ENCODE measurements at regions not wholly inside any gene's neighbourhood (a gene's known extent, or its start where the extent isn't known, plus 50 kb on each side); places are given as distances from the start of the nearest gene placed in this dataset.
A peak's percentile ranks its signal among the peaks of the same experiment; 100 is the strongest.

DNA sequence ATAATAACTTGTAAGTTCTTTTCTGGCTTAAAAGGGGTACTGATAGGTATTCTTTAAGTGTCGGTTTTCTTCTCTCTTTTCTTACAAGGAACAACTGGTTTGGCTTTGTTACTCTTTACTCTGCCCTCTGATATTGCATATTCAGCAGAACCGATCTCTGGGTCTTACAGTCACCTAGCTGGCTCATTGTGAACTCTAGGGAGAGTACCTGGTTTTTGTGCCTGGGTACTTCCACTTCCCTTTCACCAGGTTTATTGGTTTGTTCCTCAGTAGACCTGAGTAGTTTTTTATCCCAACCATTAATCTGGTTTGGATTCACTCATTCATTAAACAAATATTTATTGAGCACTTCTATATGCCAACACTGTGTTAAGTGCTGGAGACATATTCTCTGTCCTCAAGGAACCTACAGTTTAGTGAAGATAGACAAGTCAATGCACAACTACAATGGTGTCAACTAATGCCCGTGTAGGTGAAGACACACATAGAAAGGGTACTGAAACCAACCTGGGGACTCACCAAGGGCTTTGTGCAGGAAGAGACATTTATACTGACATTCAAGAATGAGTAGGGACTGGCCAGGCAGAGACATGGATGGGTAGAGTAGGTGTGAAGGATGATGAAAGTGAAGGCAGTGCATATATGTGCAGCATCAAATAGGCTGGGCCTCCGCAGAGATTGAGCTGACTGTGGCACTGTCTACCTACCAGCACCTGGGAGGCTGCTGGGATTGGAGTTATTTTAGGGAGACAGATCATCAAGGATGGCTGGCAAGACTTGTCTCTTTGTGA, 348.8 kb upstream of the C11orf87 start:
- H4K12ac ChIP-seq (ENCODE audit: low read depth, low read length), result no peak overlapping the region
- no peak overlapping the region for H3K4me2 ChIP-seq (ENCODE audit: low read length)
- H2BK120ac ChIP-seq (ENCODE audit: insufficient read depth, low read length, poor library complexity), result no peak overlapping the region
- H2AK5ac ChIP-seq (ENCODE audit: low read length), result no peak overlapping the region
- no peak overlapping the region for H3K4me3 ChIP-seq (ENCODE audit: low read depth, low read length)
- no CpG with 5 or more reads among the region's 4 CpGs for WGBS (ENCODE audit: extremely low coverage, insufficient coverage, insufficient read length)
- H3K14ac ChIP-seq (ENCODE audit: low read length), result no peak overlapping the region
- H3K9me3 ChIP-seq (ENCODE audit: insufficient read depth, low read depth, low read length), result peaks cover 2% of the 10 kb centered on the region
- no peak overlapping the region for H2BK12ac ChIP-seq (ENCODE audit: low read length)
- no peaks in the 10 kb centered on the region for H3K79me2 ChIP-seq (ENCODE audit: control insufficient read depth, insufficient read depth, low read length, poor library complexity)
- H3K27me3 ChIP-seq (ENCODE audit: insufficient read depth, low read length), result no peaks in the 10 kb centered on the region
- no peak overlapping the region for H4K91ac ChIP-seq (ENCODE audit: low read depth, low read length)
- H3K27ac ChIP-seq (ENCODE audit: low read depth, low read length), result no peak overlapping the region
- H3K36me3 ChIP-seq (ENCODE audit: control insufficient read depth in 1 of 2, insufficient read depth in 2 of 2, low read length in 2 of 2), result no peaks in the 10 kb centered on the region
- H3K79me1 ChIP-seq (ENCODE audit: low read length), result no peaks in the 10 kb centered on the region
- H4K8ac ChIP-seq (ENCODE audit: low read depth, low read length), result no peak overlapping the region
- DNase-seq, result no peak
- no peak overlapping the region for H3K9ac ChIP-seq (ENCODE audit: low read length)
- no peak overlapping the region for H2BK5ac ChIP-seq (ENCODE audit: low read depth, low read length, poor library complexity)
- H3K4me1 ChIP-seq (ENCODE audit: control insufficient read depth in 1 of 2, insufficient read depth in 2 of 2, low read length in 2 of 2), result no peaks in the 10 kb centered on the region
- H3K4ac ChIP-seq (ENCODE audit: low read depth, low read length), result no peak overlapping the region
- H3K23ac ChIP-seq (ENCODE audit: low read length), result peak overlapping the region; percentile 33
- no peak overlapping the region for H3K18ac ChIP-seq (ENCODE audit: low read length)
- no peak overlapping the region for H2AFZ ChIP-seq (ENCODE audit: insufficient read depth, low read length, poor library complexity)

DNA sequence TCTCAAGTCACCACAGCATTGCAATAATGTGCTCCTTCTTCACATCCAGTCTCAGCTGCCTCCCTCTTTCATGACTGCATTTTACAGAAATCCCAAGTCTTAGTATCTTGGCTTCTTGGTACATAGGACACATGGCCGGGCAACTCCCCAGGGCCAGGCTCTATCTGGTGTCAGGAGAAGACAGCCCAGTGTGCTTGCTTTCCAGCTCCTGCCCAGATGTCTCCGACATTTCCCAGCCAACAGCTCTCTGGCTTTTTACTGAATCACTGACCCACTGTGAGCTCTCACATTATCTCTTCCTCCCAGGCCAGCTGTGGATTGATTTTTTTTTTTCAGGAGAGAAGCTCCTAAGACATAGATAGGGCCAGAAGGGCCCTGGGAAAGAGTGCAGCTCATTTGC, 346.0 kb upstream of the C11orf87 start:
- peaks cover 2% of the 10 kb centered on the region for H3K9me3 ChIP-seq (ENCODE audit: insufficient read depth, low read depth, low read length)

DNA sequence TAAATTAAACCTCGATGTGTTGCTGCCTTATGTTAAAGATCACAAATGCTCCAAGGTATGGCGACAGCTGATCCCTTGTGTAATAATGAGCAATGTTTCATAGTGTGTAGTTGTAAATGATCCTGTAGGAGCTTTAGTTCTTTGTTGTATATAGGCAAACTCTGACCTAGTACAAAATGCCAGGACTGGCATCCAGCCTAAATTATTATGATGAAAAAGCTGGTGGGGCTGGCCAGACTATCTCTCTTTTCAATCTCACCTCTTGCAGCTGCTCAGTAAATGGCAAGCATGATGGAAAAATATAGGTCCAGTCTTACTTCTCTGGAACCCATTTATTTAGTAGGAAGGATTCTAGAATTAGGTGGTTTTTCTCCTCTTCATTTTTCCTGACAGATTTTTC, 345.1 kb upstream of the C11orf87 start:
- DNase-seq, result no peak
- Histone ChIP-seq H3K79me1 (ENCODE audit: low read length) (no peaks in the 10 kb centered on the region), H3K9me3 (ENCODE audit: insufficient read depth, low read depth, low read length) (peaks cover 2% of the 10 kb centered on the region), H3K4me1 (ENCODE audit: control insufficient read depth in 1 of 2, insufficient read depth in 2 of 2, low read length in 2 of 2) (no peaks in the 10 kb centered on the region), H2AK5ac (ENCODE audit: low read length) (no peak overlapping the region), H2AFZ (ENCODE audit: insufficient read depth, low read length, poor library complexity) (no peak overlapping the region), H2BK5ac (ENCODE audit: low read depth, low read length, poor library complexity) (no peak overlapping the region), H3K23ac (ENCODE audit: low read length) (no peak overlapping the region), H3K9ac (ENCODE audit: low read length) (no peak overlapping the region), H3K79me2 (ENCODE audit: control insufficient read depth, insufficient read depth, low read length, poor library complexity) (no peaks in the 10 kb centered on the region), H2BK120ac (ENCODE audit: insufficient read depth, low read length, poor library complexity) (no peak overlapping the region), H3K4me3 (ENCODE audit: low read depth, low read length) (no peak overlapping the region), H3K36me3 (ENCODE audit: control insufficient read depth in 1 of 2, insufficient read depth in 2 of 2, low read length in 2 of 2) (no peaks in the 10 kb centered on the region), H3K4me2 (ENCODE audit: low read length) (no peak overlapping the region), H2BK12ac (ENCODE audit: low read length) (no peak overlapping the region), H3K27ac (ENCODE audit: low read depth, low read length) (no peak overlapping the region), H4K91ac (ENCODE audit: low read depth, low read length) (no peak overlapping the region), H4K12ac (ENCODE audit: low read depth, low read length) (no peak overlapping the region), H3K18ac (ENCODE audit: low read length) (no peak overlapping the region), H3K27me3 (ENCODE audit: insufficient read depth, low read length) (no peaks in the 10 kb centered on the region), H3K14ac (ENCODE audit: low read length) (no peak overlapping the region), H4K8ac (ENCODE audit: low read depth, low read length) (no peak overlapping the region), H3K4ac (ENCODE audit: low read depth, low read length) (no peak overlapping the region)
- WGBS (ENCODE audit: extremely low coverage, insufficient coverage, insufficient read length), result no CpG with 5 or more reads among the region's 2 CpGs

More for the DNA sequence above, 346.0 kb upstream of the C11orf87 start:
- Histone ChIP-seq H2AK5ac (ENCODE audit: low read length) (no peak overlapping the region), H3K79me1 (ENCODE audit: low read length) (no peaks in the 10 kb centered on the region), H3K14ac (ENCODE audit: low read length) (no peak overlapping the region), H3K9ac (ENCODE audit: low read length) (no peak overlapping the region), H3K18ac (ENCODE audit: low read length) (no peak overlapping the region), H3K27ac (ENCODE audit: low read depth, low read length) (no peak overlapping the region), H3K36me3 (ENCODE audit: control insufficient read depth in 1 of 2, insufficient read depth in 2 of 2, low read length in 2 of 2) (no peaks in the 10 kb centered on the region), H2BK120ac (ENCODE audit: insufficient read depth, low read length, poor library complexity) (no peak overlapping the region), H2AFZ (ENCODE audit: insufficient read depth, low read length, poor library complexity) (no peak overlapping the region), H4K8ac (ENCODE audit: low read depth, low read length) (no peak overlapping the region), H3K4ac (ENCODE audit: low read depth, low read length) (no peak overlapping the region), H3K4me1 (ENCODE audit: control insufficient read depth in 1 of 2, insufficient read depth in 2 of 2, low read length in 2 of 2) (no peaks in the 10 kb centered on the region), H3K4me2 (ENCODE audit: low read length) (peak overlapping the region; percentile 10), H4K12ac (ENCODE audit: low read depth, low read length) (no peak overlapping the region), H4K91ac (ENCODE audit: low read depth, low read length) (no peak overlapping the region), H3K79me2 (ENCODE audit: control insufficient read depth, insufficient read depth, low read length, poor library complexity) (no peaks in the 10 kb centered on the region), H3K23ac (ENCODE audit: low read length) (no peak overlapping the region), H3K27me3 (ENCODE audit: insufficient read depth, low read length) (no peaks in the 10 kb centered on the region), H2BK5ac (ENCODE audit: low read depth, low read length, poor library complexity) (no peak overlapping the region), H2BK12ac (ENCODE audit: low read length) (no peak overlapping the region), H3K4me3 (ENCODE audit: low read depth, low read length) (no peak overlapping the region)
- DNase-seq, result no peak
- no CpG with 5 or more reads among the region's 2 CpGs for WGBS (ENCODE audit: extremely low coverage, insufficient coverage, insufficient read length)

DNA sequence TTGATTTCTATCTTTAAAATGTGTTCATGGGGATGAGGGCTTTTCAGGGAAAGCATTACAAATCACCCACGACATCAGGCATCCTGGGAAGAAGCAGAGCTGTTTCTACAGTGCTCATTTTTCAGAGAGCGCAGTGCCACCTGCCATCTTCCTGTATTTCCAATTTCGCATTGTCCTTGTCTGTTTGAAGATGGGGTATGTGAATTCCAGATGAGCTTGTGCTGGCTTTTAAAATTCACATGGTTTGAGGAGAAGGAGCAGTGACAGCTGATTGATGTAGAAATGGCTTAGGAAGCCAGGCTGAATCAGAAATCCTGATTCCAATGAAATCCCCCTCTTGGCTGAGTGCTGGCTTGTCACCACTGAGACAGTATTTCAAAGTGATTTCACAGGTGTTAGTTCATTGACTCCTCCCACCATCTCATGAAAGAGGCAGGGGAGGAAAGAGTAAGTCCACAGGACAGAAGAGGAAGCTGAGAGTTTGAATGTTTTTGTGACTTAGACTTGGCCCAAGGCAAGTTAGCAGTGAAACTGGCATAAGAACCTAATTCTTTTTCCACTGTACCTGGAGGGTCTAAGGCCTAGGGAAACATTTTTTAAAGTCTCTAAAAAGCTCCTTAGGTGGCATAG, 344.6 kb upstream of the C11orf87 start:
- no peak overlapping the region for H3K23ac ChIP-seq (ENCODE audit: low read length)
- H2AK5ac ChIP-seq (ENCODE audit: low read length), result no peak overlapping the region
- H3K79me1 ChIP-seq (ENCODE audit: low read length), result no peaks in the 10 kb centered on the region
- H3K9ac ChIP-seq (ENCODE audit: low read length), result no peak overlapping the region
- no peak overlapping the region for H3K18ac ChIP-seq (ENCODE audit: low read length)
- no CpG with 5 or more reads among the region's 3 CpGs for WGBS (ENCODE audit: extremely low coverage, insufficient coverage, insufficient read length)
- H3K4ac ChIP-seq (ENCODE audit: low read depth, low read length), result no peak overlapping the region
- no peak overlapping the region for H2BK120ac ChIP-seq (ENCODE audit: insufficient read depth, low read length, poor library complexity)
- no peak overlapping the region for H3K4me3 ChIP-seq (ENCODE audit: low read depth, low read length)
- no peak overlapping the region for H2AFZ ChIP-seq (ENCODE audit: insufficient read depth, low read length, poor library complexity)
- no peaks in the 10 kb centered on the region for H3K4me1 ChIP-seq (ENCODE audit: control insufficient read depth in 1 of 2, insufficient read depth in 2 of 2, low read length in 2 of 2)
- H3K4me2 ChIP-seq (ENCODE audit: low read length), result no peak overlapping the region
- H2BK5ac ChIP-seq (ENCODE audit: low read depth, low read length, poor library complexity), result no peak overlapping the region
- no peak overlapping the region for H4K12ac ChIP-seq (ENCODE audit: low read depth, low read length)
- H3K36me3 ChIP-seq (ENCODE audit: control insufficient read depth in 1 of 2, insufficient read depth in 2 of 2, low read length in 2 of 2), result no peaks in the 10 kb centered on the region
- H3K79me2 ChIP-seq (ENCODE audit: control insufficient read depth, insufficient read depth, low read length, poor library complexity), result no peaks in the 10 kb centered on the region
- DNase-seq, result no peak
- peaks cover 2% of the 10 kb centered on the region for H3K9me3 ChIP-seq (ENCODE audit: insufficient read depth, low read depth, low read length)
- no peaks in the 10 kb centered on the region for H3K27me3 ChIP-seq (ENCODE audit: insufficient read depth, low read length)
- no peak overlapping the region for H3K27ac ChIP-seq (ENCODE audit: low read depth, low read length)
- no peak overlapping the region for H2BK12ac ChIP-seq (ENCODE audit: low read length)
- no peak overlapping the region for H3K14ac ChIP-seq (ENCODE audit: low read length)
- no peak overlapping the region for H4K8ac ChIP-seq (ENCODE audit: low read depth, low read length)
- H4K91ac ChIP-seq (ENCODE audit: low read depth, low read length), result no peak overlapping the region

All from trophoblast cell (in vitro differentiated cells and primary cell).